Testis (tissue), 2 donors: ENCODE measurements at regions not wholly inside any gene's neighbourhood (a gene's known extent, or its start where the extent isn't known, plus 50 kb on each side); places are given as distances from the start of the nearest gene placed in this dataset.

Experiments
- DNase-seq: peaks from one replicate; pipeline ENCODE4 v3.0.0-alpha.2; 2019
- H3K27ac ChIP-seq, 2 donors: fragments of 200-600 bp; sonication (generic); one replicate each; pipeline ENCODE4 v1.5.1; 2019
- H3K27me3 ChIP-seq: fragments of 200-600 bp; sonication (generic); one replicate; pipeline ENCODE4 v1.5.1; 2019
- H3K36me3 ChIP-seq: fragments of 200-600 bp; sonication (generic); one replicate; pipeline ENCODE4 v1.5.1; 2017; ENCODE audit warnings: low read depth; ENCODE audit errors: missing control alignments
- H3K4me1 ChIP-seq: fragments of 200-600 bp; sonication (generic); one replicate; pipeline ENCODE4 v1.5.1; 2019
- H3K4me3 ChIP-seq, 2 donors: fragments of 200-600 bp; sonication (generic); one replicate each; pipeline ENCODE4 v1.5.1; 2017 to 2019
- H3K9me3 ChIP-seq: fragments of 200-600 bp; sonication (generic); one replicate; pipeline ENCODE4 v1.5.1; 2017
- CTCF ChIP-seq, 3 experiments: fragments of 450-650 bp in 2 of 3; fragments of 200-600 bp in 1 of 3; sonication (generic) in 1 of 3; IDR thresholded peaks; one replicate each; pipeline ENCODE4 v1.5.1; 2016 to 2019; ENCODE audit warnings: antibody characterized with exemption in 3 of 3, mild to moderate bottlenecking in 2 of 3, moderate library complexity in 1 of 3
- POLR2A ChIP-seq: fragments of 450-650 bp; IDR thresholded peaks from one replicate; pipeline ENCODE4 v1.6.1; 2017; ENCODE audit warnings: antibody characterized with exemption, mild to moderate bottlenecking, moderate library complexity
- WGBS, 2 donors: methylation state at CpG; one replicate each; pipeline ENCODE4 v1.1.5; 2018; 5-methylcytosine and 5-hydroxymethylcytosine counted together
- intact Hi-C: fragments of 100-400 bp; cut with DNase I; formaldehyde crosslinking; loops from one replicate; pipeline ENCODE4 v1.15.1; 2023; ENCODE audit warnings: low total_unique reads

- Histone ChIP-seq H3K9me3 (no peaks in the 10 kb centered on the region), H3K4me1 (no peaks in the 10 kb centered on the region), H3K27ac (no peak overlapping the region), H3K36me3 (no peaks in the 10 kb centered on the region), H3K27me3 (no peaks in the 10 kb centered on the region), H3K4me3 (no peak overlapping the region)
- intact Hi-C loops: loop anchor here (5.0 kb wide), 1 partner anchor 227 kb away; no protein-coding TSS in a partner anchor
- DNase-seq: peak; percentile 72
- TF ChIP-seq POLR2A (no peak), CTCF (IDR thresholded peaks at IDR 0.05) (peak; percentile 45 to 69 (median 60))
- WGBS, 2 donors: 43 to 56% methylated on average over 2 of the region's 2 CpGs
These were observed 1214.1 kb downstream of the SORCS1 start for GRCh38 chr10:105950410-105950809.

DNA sequence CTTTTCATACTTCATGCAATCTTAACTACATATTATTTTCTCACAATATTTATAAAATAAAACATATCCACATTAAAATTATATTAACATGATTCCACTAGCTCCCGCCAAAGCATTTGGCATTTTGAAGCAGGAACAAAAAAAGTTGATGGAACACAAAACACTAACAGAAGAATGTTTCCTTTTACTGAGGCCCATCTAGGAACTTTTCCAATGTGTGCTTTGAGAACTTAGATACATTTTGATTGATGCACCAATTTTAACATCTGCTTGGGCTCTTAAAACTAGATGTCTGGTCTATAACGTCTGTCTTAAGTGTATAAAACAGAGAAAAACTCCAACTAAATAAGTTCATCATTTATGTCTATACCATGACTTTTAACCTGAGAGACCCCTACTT, 1214.8 kb downstream of the SORCS1 start:
- no peak for DNase-seq
- no peaks in the 10 kb centered on the region for H3K9me3 ChIP-seq
- intact Hi-C loops: loop anchor here (5.0 kb wide), 1 partner anchor 228 kb away; no protein-coding TSS in a partner anchor
- H3K27me3 ChIP-seq: no peaks in the 10 kb centered on the region
- no peaks in the 10 kb centered on the region for H3K36me3 ChIP-seq
- 27% methylated on average over 2 of the region's 2 CpGs for WGBS, 2 donors
- no peak overlapping the region for H3K4me3 ChIP-seq
- TF ChIP-seq POLR2A (no peak), CTCF (IDR thresholded peaks at IDR 0.05) (no peak)
- no peak overlapping the region for H3K27ac ChIP-seq
- no peaks in the 10 kb centered on the region for H3K4me1 ChIP-seq

DNA sequence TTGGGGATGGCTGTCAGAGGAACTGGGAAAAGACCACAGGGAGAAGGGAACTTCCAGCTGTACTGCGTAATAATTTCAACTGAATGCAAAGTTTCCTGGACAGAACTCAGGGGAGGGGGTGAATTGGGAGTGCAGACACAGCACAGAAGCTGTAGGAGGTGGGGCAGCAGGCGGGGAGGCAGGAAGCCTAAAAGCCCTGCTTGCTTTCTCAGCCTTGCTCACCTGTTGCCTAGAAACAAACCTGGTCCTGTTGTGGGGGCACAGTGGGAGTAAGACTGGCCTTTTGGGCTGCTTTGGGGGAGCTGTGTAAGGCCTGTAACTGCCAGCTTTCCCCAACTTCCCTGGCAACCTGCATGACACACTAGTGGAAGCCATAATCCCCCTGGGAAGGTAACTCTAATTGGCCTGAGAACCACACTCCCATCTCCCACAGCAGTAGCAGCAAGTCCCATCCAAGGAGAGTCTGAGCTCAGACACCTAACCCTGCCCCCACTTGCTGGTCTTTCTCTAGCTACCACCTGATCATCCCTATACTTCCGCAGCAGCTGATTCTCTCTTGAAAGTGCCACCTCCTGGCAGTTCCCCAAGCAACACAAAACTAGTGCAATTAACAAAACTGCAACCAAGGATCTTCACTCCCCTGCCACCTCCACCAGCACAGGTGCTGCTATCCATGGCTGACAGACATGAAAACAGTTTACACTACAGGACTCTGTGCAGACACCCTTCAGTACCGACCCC, 1239.3 kb downstream of the SORCS1 start:
- intact Hi-C loops: no loop called here
- Histone ChIP-seq H3K9me3 (no peaks in the 10 kb centered on the region), H3K4me3 (no peak overlapping the region), H3K36me3 (no peaks in the 10 kb centered on the region), H3K4me1 (no peaks in the 10 kb centered on the region), H3K27me3 (no peaks in the 10 kb centered on the region), H3K27ac (no peak overlapping the region)
- DNase-seq: no peak
- no peak for TF ChIP-seq POLR2A
- no peak for TF ChIP-seq CTCF (IDR thresholded peaks at IDR 0.05)
- WGBS, 2 donors: 77 to 85% methylated on average over 4 of the region's 4 CpGs

GRCh38 chr10:105921348-105921747, 1243.2 kb downstream of the SORCS1 start:
- TF ChIP-seq POLR2A (no peak), CTCF (IDR thresholded peaks at IDR 0.05) (no peak)
- H3K9me3 ChIP-seq: no peaks in the 10 kb centered on the region
- intact Hi-C loops: no loop called here
- no peaks in the 10 kb centered on the region for H3K36me3 ChIP-seq
- no peaks in the 10 kb centered on the region for H3K4me1 ChIP-seq
- DNase-seq: no peak
- 95 to 96% methylated on average over 3 of the region's 3 CpGs for WGBS, 2 donors
- no peak overlapping the region for H3K27ac ChIP-seq
- H3K4me3 ChIP-seq: no peak overlapping the region
- H3K27me3 ChIP-seq: no peaks in the 10 kb centered on the region

DNA sequence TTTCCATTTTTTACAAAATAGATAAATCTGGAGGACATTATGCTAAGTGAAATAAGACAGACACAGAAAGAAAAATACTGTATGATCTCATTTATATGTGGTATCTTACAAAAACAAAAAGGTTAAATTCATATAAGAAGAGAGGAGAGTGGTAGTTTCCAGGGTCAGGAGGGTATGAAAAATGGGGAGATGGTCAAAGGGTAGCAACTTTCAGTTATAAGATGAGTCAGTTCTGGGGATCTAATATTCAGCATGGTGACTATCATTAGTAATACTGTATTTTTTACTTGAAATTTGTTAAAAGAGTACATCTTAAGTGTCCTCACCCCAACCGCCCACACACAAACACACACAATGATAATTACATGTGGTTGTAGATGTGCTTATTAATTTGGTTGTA, 1250.1 kb downstream of the SORCS1 start:
- H3K27me3 ChIP-seq: no peaks in the 10 kb centered on the region
- H3K36me3 ChIP-seq: no peaks in the 10 kb centered on the region
- no peak overlapping the region for H3K4me3 ChIP-seq
- DNase-seq: no peak
- WGBS, 2 donors: 93 to 95% methylated on average over 1 of the region's 1 CpG
- H3K27ac ChIP-seq: no peak overlapping the region
- TF ChIP-seq CTCF (IDR thresholded peaks at IDR 0.05) (no peak), POLR2A (no peak)
- H3K9me3 ChIP-seq: no peaks in the 10 kb centered on the region
- H3K4me1 ChIP-seq: no peaks in the 10 kb centered on the region
- intact Hi-C loops: no loop called here
